GM21717 (cell line): ENCODE measurements at regions not wholly inside any gene's neighbourhood (a gene's known extent, or its start where the extent isn't known, plus 50 kb on each side); places are given as distances from the start of the nearest gene placed in this dataset.
"Not testable (repeated sequence)": the region's sequence is repeated elsewhere in the genome, so short reads cannot be mapped to it uniquely, and the experiment has no call there.

Experiments used
- ATAC-seq: cut with Tn5 transposase; IDR thresholded peaks from one replicate; pipeline ENCODE4 v1.9.1; 2021; ENCODE audit warnings: mild to moderate bottlenecking, moderate library complexity; ENCODE audit not compliant: unreplicated experiment

DNA sequence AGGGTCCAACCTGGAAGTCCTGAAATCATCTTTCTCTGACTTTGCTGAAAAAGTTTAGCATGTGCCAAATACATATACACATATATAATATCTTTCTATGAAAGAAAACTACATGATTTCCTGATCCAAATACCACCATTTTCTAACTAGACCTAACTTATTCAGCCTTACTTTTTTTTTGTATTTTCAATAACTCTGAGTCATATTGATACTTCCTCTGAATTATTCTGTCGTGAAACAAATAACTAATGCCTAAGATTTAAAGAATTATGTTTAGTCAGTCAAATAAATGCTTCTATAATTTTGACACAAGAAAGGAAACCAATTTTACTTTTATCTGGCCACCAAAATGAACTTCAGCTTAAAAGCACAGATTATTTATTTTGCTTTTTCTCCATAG lies 760.2 kb upstream of the GBE1 start:
- ATAC-seq: no peak

DNA sequence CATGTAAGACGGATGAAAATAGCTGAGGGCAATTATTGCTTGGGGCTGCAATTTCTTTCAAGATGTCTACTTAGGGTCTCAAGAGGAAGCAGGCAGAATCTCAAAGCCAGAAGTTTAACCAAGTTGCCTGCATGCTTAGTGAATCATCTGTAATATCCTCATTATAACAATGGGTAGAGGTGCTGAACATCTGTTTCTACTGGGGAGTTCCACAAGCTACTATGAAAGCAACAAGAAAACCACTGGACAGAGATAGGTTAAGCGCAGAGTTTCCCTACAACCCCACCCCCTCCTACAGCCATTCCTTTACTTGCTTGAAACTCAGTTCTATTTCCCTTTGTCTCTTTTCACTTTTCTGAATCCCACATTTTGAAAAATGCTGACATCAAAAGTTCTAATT lies 759.4 kb upstream of the GBE1 start:
- ATAC-seq: no peak

DNA sequence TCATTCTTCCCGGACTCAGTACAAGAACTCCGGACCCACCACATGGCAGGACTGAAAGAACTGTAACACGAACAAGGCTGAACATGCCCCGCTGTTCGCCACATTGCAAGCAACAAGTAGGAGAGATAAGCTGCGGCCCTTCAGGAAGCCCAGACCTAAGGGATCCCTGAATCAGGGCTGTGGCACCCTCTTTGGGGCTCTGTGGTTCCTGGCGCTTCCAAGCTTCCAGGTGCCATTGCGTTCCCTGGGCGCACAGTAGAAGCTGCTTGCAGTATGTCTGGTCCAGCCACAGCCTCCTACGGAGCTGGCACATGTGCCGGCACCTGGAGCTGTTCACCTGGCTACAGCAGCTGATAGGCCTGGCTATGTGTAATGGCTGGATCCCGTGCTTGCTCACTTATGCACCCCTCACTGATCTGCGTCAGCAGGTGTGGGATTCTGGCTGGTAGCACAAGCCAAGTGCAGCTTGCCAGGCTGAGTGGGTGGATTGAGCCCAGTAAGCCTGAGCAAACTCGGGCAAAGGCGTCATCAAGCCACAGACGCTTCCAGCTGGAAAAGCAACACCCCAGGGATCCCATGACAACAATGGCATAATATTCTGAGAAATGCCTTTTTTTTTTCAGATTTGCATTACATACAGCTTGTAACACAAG lies 748.6 kb upstream of the GBE1 start:
- ATAC-seq: no peak

DNA sequence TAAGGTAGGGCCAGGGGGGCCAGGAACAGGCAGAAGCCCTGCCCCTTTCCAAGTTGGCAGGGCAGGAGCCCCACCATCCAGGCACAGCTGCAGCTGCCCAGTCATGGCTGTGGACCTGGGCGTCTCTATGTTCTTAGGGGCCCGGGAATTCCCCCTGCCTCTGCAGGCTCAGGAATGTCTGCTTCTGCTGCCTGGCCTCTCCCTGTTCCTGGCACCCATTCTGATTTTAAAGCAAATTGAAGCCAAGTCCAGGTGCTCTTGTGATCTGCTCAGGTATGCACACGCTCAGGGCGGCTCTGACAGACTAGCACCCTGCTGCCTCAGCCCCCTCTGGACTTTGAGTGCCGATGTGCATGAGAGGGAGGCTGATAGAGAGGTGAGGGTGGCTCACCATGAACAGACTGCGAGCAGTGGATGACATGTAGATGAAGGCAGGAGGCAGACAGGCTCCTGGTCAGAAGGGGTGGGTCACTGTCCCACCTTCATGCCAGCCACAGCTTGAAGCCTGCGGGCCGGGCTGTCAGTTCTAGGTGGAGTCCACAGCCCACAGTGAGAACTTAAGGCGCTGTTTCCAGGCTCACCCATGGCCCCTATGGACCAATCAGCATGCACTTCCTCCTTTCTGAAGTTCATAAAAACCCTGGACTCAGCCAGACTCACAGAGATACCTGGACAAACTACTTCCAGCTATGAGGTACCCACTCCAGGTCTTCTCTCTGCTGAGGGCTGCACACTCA lies 747.8 kb upstream of the GBE1 start:
- ATAC-seq: no peak

DNA sequence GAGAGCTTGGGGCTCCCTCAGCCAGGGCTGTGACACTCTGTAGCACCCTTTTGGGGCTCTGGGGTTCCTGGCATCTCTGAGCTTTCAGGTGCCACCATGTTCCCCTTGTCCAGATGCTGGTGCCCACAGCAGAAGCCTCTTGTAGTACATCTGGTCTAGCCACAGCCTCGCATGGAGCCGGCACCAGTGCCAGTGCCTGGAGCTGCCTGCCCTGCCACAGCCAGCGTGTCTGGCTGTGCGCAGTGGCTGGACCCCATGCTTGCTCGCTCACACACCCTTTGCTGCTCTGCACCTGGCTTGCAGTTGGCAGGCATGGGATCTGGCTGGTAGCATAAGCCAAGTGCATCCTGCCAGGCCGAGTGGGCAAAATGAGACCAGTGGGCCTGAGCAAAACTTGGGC lies 744.8 kb upstream of the GBE1 start:
- ATAC-seq: no peak

DNA sequence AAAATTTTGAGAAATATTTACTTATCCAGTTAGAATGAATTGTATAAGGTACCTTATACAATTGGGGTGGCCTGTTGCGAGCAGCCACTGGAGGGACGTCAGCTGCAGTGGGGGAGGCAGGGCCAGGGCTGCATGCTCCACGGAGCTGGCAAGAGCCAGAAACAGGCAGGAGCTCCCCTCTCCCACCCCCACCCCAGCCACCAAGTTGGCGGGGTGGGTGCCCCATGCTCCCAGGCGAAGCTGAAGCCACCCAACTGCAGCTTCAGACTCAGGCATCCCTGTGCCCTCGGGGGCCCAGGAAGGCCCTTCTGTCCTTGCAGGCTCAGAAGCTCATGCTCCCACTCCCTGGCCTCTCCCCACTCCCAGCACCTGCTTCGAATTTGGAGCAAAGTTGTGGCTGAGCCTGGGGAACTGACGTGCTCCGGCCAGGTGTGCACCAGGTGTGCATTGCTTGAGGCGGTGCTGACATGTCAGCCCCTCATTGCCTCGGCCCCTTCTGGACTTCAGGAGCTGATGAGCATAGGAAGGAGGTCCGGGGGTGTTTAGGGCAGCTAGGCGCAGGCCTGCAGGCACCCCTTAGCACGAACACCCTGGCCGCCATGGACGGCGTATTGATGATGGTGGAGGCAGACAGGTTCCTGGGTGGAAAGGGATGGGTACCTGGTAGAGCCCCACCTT lies 743.8 kb upstream of the GBE1 start:
- no peak for ATAC-seq

DNA sequence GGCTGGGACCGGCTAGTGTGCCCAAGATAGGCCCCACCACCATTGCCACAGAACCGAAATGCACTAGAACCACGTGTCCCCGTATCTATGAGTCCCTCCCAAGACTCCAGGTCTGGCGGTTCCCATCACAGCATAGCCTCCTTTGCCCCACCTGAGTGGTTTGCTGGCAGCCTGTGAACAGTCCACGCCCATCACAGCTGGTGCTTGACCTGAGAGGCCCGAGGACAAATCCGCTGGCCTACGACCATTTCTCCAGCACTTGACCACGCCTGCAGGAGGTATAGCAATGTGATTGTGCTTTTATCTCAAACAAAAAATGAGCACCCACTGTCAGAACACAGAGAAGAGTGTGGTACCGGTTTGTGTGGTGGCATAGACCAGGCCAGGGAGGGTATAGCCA lies 736.7 kb upstream of the GBE1 start:
- no peak for ATAC-seq

DNA sequence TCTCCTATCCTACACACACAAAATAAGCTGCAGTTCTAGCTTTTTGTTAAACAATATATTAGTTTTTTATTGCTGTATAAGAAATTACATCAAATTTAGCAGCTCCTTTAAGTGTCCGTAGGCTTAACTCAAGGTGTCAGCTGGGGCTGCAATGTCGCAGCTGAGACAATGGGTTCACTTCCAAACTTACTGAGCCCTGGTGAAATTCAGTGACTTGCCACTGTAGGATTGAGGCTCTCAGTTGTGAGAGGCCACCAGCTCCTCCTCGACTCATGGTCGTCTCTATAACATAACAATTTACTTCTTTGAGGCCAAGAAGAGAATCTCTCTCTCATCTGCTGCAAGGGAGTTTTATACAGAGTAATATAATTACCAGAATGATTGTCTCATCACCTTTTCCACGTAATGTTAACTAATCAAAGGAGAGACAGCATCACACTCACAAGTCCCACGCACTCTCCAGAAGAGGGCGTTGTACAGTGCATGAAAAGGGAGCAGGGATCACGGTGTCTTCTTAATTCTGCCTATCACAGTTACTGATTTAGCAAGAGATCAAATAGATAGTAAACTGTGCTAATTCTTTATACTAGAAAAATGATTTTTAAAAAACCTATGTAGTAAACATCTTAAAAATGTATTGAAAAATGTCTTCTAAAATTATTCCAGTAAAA lies 735.6 kb upstream of the GBE1 start:
- no peak for ATAC-seq

DNA sequence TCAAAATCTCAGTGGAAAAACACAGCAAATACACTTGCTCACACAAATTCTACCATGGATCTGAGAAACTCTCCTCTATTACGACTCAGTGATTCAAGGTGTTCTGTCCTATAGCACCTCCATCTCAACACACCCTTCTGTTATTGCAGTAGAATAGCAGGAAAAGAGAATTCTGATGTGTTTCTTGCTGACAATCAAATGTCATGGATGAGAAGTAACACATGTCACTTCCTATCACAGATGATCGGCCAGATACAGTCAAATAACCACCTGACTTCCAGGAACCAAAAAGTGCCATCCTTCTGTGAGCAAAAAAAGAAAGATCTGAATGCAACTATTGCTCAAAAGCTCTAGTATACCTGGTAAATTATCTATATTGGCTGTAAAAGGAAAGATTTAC lies 734.2 kb upstream of the GBE1 start:
- ATAC-seq: no peak

DNA sequence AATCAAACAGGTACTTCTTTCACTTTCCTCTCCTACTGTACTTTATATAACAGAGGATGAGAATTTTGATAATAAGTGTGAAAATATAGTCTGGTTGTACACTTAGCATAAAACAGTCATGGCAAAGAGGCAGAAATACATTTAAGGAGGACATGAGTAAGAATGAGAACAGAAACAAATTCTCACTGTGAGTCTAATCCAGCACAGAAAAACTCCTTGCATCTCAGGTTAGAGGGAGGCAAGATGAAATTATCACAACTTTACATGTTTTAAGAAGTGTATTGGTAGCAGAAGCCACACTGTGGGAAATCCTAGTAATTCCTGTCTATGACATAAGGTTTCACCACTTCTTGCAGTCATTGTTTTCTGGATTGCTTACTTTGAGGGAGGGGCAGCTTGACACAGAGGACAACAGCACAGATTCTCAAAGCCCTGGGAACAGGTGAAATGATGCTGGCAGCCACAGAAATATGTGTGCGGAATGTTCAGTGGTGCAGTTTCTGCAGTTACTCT lies 733.6 kb upstream of the GBE1 start:
- ATAC-seq: no peak

DNA sequence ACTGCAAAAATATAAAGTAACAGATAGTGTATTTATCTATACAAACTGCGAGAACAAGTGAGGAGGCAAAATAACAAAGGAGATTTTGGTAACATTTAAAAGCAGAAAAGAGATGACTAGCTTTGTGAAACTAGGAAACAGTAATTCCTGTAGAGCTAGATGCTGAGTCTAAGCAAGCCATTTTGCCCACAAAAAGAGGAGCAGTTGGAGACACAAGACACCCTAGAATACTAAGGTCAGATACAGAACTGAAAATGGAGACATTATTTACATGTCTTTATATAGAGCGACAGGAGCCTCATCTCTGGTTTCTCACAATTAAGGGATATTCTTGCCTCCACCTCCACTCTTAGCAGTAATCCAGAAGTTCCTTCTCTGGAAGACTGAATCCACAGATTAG lies 732.4 kb upstream of the GBE1 start:
- no peak for ATAC-seq

DNA sequence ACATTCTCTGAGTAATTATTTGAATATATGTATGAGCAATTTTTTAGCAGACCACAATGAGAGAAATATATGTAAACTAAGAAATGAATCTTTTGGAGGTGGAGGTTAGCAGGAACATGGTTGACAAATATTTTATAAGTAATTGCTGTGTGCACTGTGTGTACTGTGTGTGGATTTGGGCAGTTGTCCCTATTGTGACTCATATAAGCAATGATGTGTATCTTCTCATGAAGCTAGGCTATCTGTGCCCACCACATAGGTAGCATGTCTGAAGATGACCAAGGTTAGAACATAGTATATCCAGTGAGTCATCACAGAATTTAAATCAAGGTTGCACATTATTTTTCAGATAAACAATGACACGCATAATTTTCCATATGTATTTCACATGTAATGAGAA lies 713.9 kb upstream of the GBE1 start:
- no peak for ATAC-seq

DNA sequence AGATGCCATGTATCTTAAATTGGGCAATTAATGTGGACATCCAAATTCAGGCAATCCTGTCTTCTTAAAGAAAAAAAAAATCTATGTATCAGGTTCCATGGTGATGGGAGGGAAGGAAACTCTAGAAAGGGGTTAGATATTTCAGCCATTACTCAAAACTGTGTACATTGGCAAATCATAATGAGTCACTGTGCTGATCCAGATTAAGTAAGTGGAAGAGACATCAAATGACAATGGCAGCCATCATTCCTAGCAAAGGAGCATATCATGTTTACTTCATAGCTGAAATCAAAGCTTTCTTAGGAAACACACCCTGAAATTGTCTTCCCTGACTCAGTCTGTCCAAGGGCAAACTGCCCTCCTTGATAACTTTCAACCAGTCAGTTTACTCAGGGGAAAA lies 713.3 kb upstream of the GBE1 start:
- ATAC-seq: no peak

DNA sequence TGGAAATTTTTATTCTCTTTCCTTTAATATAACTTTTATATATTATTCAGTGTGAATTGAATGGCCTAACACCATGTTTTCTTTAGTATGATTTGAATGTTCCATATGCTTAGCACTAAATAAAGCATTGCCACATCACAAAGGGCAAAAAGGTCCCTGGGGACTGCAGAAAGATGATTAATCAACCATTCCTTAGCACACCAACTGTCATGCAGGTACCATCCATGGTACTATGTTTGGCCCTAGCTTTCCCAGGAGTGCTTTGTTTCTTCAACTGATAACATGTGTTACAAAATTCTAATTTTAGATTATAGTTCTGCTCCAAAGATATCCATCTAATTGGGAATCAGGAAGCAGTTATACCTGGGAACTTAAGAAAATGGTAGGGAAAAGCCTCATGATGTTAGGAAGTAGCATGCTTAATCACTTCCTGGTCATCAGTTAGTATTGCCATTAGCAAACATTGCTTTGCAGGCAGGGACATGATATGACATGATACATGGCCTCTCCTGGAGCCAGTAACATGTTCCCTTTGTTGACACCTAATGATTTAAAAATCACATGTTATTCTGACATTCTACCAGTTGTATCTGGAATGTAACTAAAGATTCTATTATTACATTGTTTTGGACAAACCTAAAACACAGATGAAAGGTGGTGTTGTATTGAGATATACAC lies 712.6 kb upstream of the GBE1 start:
- ATAC-seq: no peak

DNA sequence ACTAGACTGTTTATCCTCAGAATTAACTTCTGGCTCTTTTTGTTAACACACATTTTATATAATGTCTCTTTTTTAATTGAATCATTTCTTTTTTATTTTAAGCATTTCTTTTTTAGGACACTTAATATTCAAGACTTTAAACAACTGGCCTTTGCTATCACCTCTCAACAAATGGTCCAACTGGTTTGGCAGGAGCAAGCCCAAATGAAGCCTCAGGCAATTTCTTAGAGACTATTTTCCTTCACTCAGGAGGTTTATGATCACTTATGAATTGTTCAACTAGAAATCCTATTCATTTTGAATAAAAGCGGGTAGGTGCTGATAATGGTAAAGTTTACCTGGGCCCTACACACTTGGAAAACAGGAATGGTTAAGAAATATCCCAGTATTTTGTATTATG lies 705.6 kb upstream of the GBE1 start:
- no peak for ATAC-seq

DNA sequence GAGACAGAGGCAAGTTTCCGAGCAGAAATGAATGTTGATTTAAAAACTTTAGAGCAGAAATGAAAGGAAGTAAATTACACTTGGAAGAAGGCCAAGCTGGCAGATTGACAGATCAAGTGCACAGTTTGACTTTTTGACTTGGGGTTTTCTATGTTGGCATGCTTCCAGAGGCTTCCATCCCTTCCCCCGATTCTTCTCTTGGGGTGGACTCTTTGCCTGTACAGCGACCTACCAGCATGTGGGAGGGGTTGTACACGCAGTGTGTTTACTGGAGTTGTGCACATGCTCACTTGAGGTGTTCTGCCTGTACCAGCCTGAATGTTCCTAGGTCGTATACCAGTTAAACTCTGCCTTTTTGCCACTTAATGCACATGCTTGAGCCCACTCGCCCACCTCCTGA lies 701.5 kb upstream of the GBE1 start:
- ATAC-seq: no peak

DNA sequence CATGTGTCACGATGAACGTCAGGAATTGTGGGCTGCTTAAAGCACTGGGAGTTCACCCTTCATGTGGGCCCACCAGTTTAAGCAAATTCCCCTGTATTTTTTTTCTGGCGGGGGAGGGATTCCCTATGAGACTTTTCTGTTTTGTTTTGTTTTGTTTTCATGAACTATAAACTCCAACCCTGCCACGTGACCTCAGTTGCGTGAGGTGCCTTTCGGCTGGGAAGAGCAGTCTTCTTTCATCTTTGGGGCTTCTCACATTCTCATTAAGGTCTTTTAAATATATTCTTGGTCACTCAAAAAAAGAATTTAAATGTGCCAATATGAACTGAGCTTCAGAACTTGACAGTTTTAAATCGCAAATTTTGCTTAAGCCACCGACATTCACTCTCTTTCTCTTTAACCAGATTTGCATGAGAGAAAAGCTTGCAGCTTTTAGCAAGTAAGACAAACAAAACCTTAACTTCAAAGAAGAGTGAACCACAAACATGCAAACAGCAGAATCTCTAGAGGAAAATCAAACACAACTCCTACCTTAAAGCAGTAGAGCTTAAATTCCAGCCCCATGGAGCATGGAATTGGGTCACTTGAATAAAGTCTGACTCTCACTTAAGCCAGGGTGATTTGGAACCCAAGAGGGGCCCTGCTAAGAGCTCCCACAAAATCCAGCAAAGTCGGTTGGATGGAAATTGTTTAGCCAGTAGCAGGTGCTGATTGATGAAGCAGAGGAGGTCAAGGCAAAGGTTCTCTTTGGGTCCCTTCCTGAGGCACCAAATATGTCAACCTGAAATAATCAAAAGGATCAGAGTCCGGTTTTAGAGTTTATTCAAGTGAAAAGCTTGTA lies 699.8 kb upstream of the GBE1 start:
- no peak for ATAC-seq

DNA sequence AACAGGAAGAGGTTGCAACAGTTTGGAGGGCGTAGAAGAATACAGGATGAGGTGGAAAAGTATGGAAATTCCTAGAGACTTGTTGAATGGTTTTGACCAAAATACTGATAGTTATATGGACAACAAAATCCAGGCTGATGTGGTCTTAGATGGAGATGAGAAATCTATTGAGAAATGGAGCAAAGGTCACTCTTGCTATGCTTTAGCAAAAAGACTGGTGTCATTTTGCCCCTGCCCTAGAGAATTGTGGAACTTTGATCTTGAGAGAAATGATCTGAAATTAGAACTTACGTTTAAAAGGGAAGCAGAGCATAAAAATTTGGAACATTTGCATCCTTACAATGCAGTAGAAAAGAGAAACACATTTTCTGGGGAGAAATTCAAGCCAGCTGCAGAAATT lies 686.9 kb upstream of the GBE1 start:
- ATAC-seq: no peak

DNA sequence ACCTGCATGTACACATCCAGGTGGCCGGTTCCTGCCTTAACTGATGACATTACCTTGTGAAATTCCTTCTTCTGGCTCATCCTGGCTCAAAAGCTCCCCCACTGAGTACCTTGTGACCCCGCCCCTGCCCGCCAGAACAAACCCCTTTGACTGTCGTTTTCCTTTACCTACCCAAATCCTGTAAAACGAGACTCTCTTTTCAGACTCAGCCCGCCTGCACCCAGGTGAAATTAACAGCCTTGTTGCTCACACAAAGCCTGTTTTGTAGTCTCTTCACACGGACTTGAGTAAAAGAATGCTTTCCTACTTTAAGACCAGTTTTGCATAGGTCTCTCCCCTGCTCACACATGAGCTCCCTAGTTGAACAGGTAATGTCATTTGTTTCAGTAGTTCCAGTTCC lies 667.4 kb upstream of the GBE1 start:
- ATAC-seq: not testable (repeated sequence)

DNA sequence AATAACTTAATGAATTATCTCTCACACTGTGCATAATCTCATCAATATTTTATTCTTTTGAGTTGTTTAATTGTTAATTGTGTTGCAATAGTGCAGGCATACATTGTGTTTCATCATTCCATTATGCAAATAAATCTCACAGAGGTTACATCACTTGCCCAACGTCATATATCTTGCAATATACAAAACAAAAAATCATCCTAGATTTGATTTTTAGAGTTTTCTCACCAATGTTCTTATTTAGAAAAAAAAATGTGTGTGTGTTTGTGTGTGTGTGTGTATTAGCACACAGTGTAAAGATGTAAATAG lies 662.5 kb upstream of the GBE1 start:
- ATAC-seq: no peak
